ENCODE measurements at regions not wholly inside any gene's neighbourhood (a gene's known extent, or its start where the extent isn't known, plus 50 kb on each side); places are given as distances from the start of the nearest gene placed in this dataset.

GRCh38 chr6:114521926-114522325 is 179.1 kb upstream of the HS3ST5 start:
- H3K27me3 ChIP-seq (ENCODE audit: control insufficient read depth in 2 of 2, insufficient read depth in 1 of 2, low read length in 1 of 2): no peaks in the 10 kb centered on the region
- H3K36me3 ChIP-seq (ENCODE audit: control insufficient read depth in 2 of 2, insufficient read depth in 2 of 2, low read length in 1 of 2): no peaks in the 10 kb centered on the region
- no peak for DNase-seq (ENCODE audit: low read depth in 6 of 9, low spot score in 9 of 9)
- no peaks in the 10 kb centered on the region for H3K4me1 ChIP-seq (ENCODE audit: control insufficient read depth in 2 of 2, insufficient read depth in 2 of 2, low read length in 2 of 2)
- H3K27ac ChIP-seq (ENCODE audit: low read depth in 1 of 2, low read length in 1 of 2): no peak overlapping the region
- WGBS: 84% methylated on average over 3 of the region's 3 CpGs
- H3K4me3 ChIP-seq (ENCODE audit: low read length in 2 of 2): no peak overlapping the region
- no peaks in the 10 kb centered on the region for H3K9me3 ChIP-seq (ENCODE audit: control insufficient read depth in 2 of 2, insufficient read depth in 1 of 2, low read length in 1 of 2)

- Histone ChIP-seq H3K27ac (ENCODE audit: low read depth in 1 of 2, low read length in 1 of 2) (no peak overlapping the region), H3K9me3 (ENCODE audit: control insufficient read depth in 2 of 2, insufficient read depth in 1 of 2, low read length in 1 of 2) (no peaks in the 10 kb centered on the region), H3K36me3 (ENCODE audit: control insufficient read depth in 2 of 2, insufficient read depth in 2 of 2, low read length in 1 of 2) (no peaks in the 10 kb centered on the region), H3K27me3 (ENCODE audit: control insufficient read depth in 2 of 2, insufficient read depth in 1 of 2, low read length in 1 of 2) (no peaks in the 10 kb centered on the region), H3K4me1 (ENCODE audit: control insufficient read depth in 2 of 2, insufficient read depth in 2 of 2, low read length in 2 of 2) (no peaks in the 10 kb centered on the region), H3K4me3 (ENCODE audit: low read length in 2 of 2) (no peak overlapping the region)
- WGBS: 95% methylated on average over 3 of the region's 3 CpGs
- no peak for DNase-seq (ENCODE audit: low read depth in 6 of 9, low spot score in 9 of 9)
Measured at GRCh38 chr6:114520976-114521375, 178.2 kb upstream of the HS3ST5 start.

- Histone ChIP-seq H3K27ac (ENCODE audit: low read depth in 1 of 2, low read length in 1 of 2) (no peak overlapping the region), H3K36me3 (ENCODE audit: control insufficient read depth in 2 of 2, insufficient read depth in 2 of 2, low read length in 1 of 2) (no peaks in the 10 kb centered on the region), H3K4me3 (ENCODE audit: low read length in 2 of 2) (no peak overlapping the region), H3K4me1 (ENCODE audit: control insufficient read depth in 2 of 2, insufficient read depth in 2 of 2, low read length in 2 of 2) (no peaks in the 10 kb centered on the region), H3K27me3 (ENCODE audit: control insufficient read depth in 2 of 2, insufficient read depth in 1 of 2, low read length in 1 of 2) (no peaks in the 10 kb centered on the region), H3K9me3 (ENCODE audit: control insufficient read depth in 2 of 2, insufficient read depth in 1 of 2, low read length in 1 of 2) (no peaks in the 10 kb centered on the region)
- WGBS: 82% methylated on average over 1 of the region's 1 CpG
- no peak for DNase-seq (ENCODE audit: low read depth in 6 of 9, low spot score in 9 of 9)
Measured at GRCh38 chr6:114514170-114514569, 171.3 kb upstream of the HS3ST5 start.

- no peaks in the 10 kb centered on the region for H3K9me3 ChIP-seq (ENCODE audit: control insufficient read depth in 2 of 2, insufficient read depth in 1 of 2, low read length in 1 of 2)
- WGBS: 74% methylated on average over 3 of the region's 3 CpGs
- DNase-seq (ENCODE audit: low read depth in 6 of 9, low spot score in 9 of 9): no peak
- no peaks in the 10 kb centered on the region for H3K4me1 ChIP-seq (ENCODE audit: control insufficient read depth in 2 of 2, insufficient read depth in 2 of 2, low read length in 2 of 2)
- no peak overlapping the region for H3K27ac ChIP-seq (ENCODE audit: low read depth in 1 of 2, low read length in 1 of 2)
- H3K27me3 ChIP-seq (ENCODE audit: control insufficient read depth in 2 of 2, insufficient read depth in 1 of 2, low read length in 1 of 2): no peaks in the 10 kb centered on the region
- no peak overlapping the region for H3K4me3 ChIP-seq (ENCODE audit: low read length in 2 of 2)
- no peaks in the 10 kb centered on the region for H3K36me3 ChIP-seq (ENCODE audit: control insufficient read depth in 2 of 2, insufficient read depth in 2 of 2, low read length in 1 of 2)
Measured at GRCh38 chr6:114471450-114471849, 128.6 kb upstream of the HS3ST5 start.

- no peaks in the 10 kb centered on the region for H3K36me3 ChIP-seq (ENCODE audit: control insufficient read depth in 2 of 2, insufficient read depth in 2 of 2, low read length in 1 of 2)
- no peak overlapping the region for H3K4me3 ChIP-seq (ENCODE audit: low read length in 2 of 2)
- no peak for DNase-seq (ENCODE audit: low read depth in 6 of 9, low spot score in 9 of 9)
- WGBS: 89% methylated on average over 2 of the region's 2 CpGs
- no peaks in the 10 kb centered on the region for H3K9me3 ChIP-seq (ENCODE audit: control insufficient read depth in 2 of 2, insufficient read depth in 1 of 2, low read length in 1 of 2)
- H3K27me3 ChIP-seq (ENCODE audit: control insufficient read depth in 2 of 2, insufficient read depth in 1 of 2, low read length in 1 of 2): no peaks in the 10 kb centered on the region
- H3K27ac ChIP-seq (ENCODE audit: low read depth in 1 of 2, low read length in 1 of 2): no peak overlapping the region
- H3K4me1 ChIP-seq (ENCODE audit: control insufficient read depth in 2 of 2, insufficient read depth in 2 of 2, low read length in 2 of 2): no peaks in the 10 kb centered on the region
Measured at GRCh38 chr6:114467931-114468330, 125.1 kb upstream of the HS3ST5 start.

GRCh38 chr6:114465511-114465910 is 122.7 kb upstream of the HS3ST5 start:
- Histone ChIP-seq H3K27me3 (ENCODE audit: control insufficient read depth in 2 of 2, insufficient read depth in 1 of 2, low read length in 1 of 2) (no peaks in the 10 kb centered on the region), H3K9me3 (ENCODE audit: control insufficient read depth in 2 of 2, insufficient read depth in 1 of 2, low read length in 1 of 2) (no peaks in the 10 kb centered on the region), H3K36me3 (ENCODE audit: control insufficient read depth in 2 of 2, insufficient read depth in 2 of 2, low read length in 1 of 2) (no peaks in the 10 kb centered on the region), H3K4me3 (ENCODE audit: low read length in 2 of 2) (no peak overlapping the region), H3K27ac (ENCODE audit: low read depth in 1 of 2, low read length in 1 of 2) (no peak overlapping the region), H3K4me1 (ENCODE audit: control insufficient read depth in 2 of 2, insufficient read depth in 2 of 2, low read length in 2 of 2) (no peaks in the 10 kb centered on the region)
- DNase-seq (ENCODE audit: low read depth in 6 of 9, low spot score in 9 of 9): no peak
- WGBS: 87% methylated on average over 4 of the region's 4 CpGs

- no peak overlapping the region for H3K4me3 ChIP-seq (ENCODE audit: low read length in 2 of 2)
Measured at GRCh38 chr6:114453737-114454276, 111.0 kb upstream of the HS3ST5 start.

GRCh38 chr6:114452785-114453401 is 110.1 kb upstream of the HS3ST5 start:
- Histone ChIP-seq H3K36me3 (ENCODE audit: control insufficient read depth in 2 of 2, insufficient read depth in 2 of 2, low read length in 1 of 2) (no peaks in the 10 kb centered on the region), H3K4me3 (ENCODE audit: low read length in 2 of 2) (no peak overlapping the region), H3K4me1 (ENCODE audit: control insufficient read depth in 2 of 2, insufficient read depth in 2 of 2, low read length in 2 of 2) (no peaks in the 10 kb centered on the region), H3K27ac (ENCODE audit: low read depth in 1 of 2, low read length in 1 of 2) (no peak overlapping the region), H3K27me3 (ENCODE audit: control insufficient read depth in 2 of 2, insufficient read depth in 1 of 2, low read length in 1 of 2) (no peaks in the 10 kb centered on the region), H3K9me3 (ENCODE audit: control insufficient read depth in 2 of 2, insufficient read depth in 1 of 2, low read length in 1 of 2) (no peaks in the 10 kb centered on the region)
- WGBS: 86% methylated on average over 4 of the region's 4 CpGs
- no peak for DNase-seq (ENCODE audit: low read depth in 6 of 9, low spot score in 9 of 9)

More at GRCh38 chr6:114453737-114454276, 111.0 kb upstream of the HS3ST5 start:
- Histone ChIP-seq H3K4me1 (ENCODE audit: control insufficient read depth in 2 of 2, insufficient read depth in 2 of 2, low read length in 2 of 2) (no peaks in the 10 kb centered on the region), H3K27ac (ENCODE audit: low read depth in 1 of 2, low read length in 1 of 2) (no peak overlapping the region), H3K27me3 (ENCODE audit: control insufficient read depth in 2 of 2, insufficient read depth in 1 of 2, low read length in 1 of 2) (no peaks in the 10 kb centered on the region), H3K36me3 (ENCODE audit: control insufficient read depth in 2 of 2, insufficient read depth in 2 of 2, low read length in 1 of 2) (no peaks in the 10 kb centered on the region), H3K9me3 (ENCODE audit: control insufficient read depth in 2 of 2, insufficient read depth in 1 of 2, low read length in 1 of 2) (no peaks in the 10 kb centered on the region)
- 85% methylated on average over 1 of the region's 1 CpG for WGBS
- DNase-seq (ENCODE audit: low read depth in 6 of 9, low spot score in 9 of 9): no peak

- H3K4me1 ChIP-seq (ENCODE audit: control insufficient read depth in 2 of 2, insufficient read depth in 2 of 2, low read length in 2 of 2): no peaks in the 10 kb centered on the region
- H3K4me3 ChIP-seq (ENCODE audit: low read length in 2 of 2): no peak overlapping the region
- H3K27ac ChIP-seq (ENCODE audit: low read depth in 1 of 2, low read length in 1 of 2): no peak overlapping the region
- H3K27me3 ChIP-seq (ENCODE audit: control insufficient read depth in 2 of 2, insufficient read depth in 1 of 2, low read length in 1 of 2): no peaks in the 10 kb centered on the region
- no peaks in the 10 kb centered on the region for H3K36me3 ChIP-seq (ENCODE audit: control insufficient read depth in 2 of 2, insufficient read depth in 2 of 2, low read length in 1 of 2)
- DNase-seq (ENCODE audit: low read depth in 6 of 9, low spot score in 9 of 9): no peak
- 80% methylated on average over 2 of the region's 2 CpGs for WGBS
- no peaks in the 10 kb centered on the region for H3K9me3 ChIP-seq (ENCODE audit: control insufficient read depth in 2 of 2, insufficient read depth in 1 of 2, low read length in 1 of 2)
Measured at GRCh38 chr6:114450631-114451030, 107.8 kb upstream of the HS3ST5 start.

Measured in thymus (tissue), 11 donors.